ENCODE measurements at regions not wholly inside any gene's neighbourhood (a gene's known extent, or its start where the extent isn't known, plus 50 kb on each side); places are given as distances from the start of the nearest gene placed in this dataset.

DNA sequence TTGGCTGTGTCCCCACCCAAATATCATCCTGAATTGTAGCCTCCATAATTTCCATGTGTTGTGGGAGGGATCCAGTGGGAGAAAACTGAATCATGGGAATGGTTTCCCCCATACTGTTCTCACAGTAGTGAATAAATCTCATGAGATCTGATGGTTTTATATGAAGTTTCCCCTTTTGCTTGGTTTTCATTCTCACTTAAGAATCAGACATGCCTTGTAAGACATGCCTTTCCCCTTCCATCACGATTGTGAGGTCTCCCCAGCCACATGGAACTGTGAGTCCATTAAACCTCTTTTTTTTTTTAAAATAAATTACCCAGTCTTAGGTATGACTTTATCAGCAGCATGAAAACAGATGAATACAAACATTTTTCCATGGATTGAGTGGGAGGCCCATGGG is 652.9 kb downstream of the ETNK1 start (continued):
- TF ChIP-seq, protein P1, sequence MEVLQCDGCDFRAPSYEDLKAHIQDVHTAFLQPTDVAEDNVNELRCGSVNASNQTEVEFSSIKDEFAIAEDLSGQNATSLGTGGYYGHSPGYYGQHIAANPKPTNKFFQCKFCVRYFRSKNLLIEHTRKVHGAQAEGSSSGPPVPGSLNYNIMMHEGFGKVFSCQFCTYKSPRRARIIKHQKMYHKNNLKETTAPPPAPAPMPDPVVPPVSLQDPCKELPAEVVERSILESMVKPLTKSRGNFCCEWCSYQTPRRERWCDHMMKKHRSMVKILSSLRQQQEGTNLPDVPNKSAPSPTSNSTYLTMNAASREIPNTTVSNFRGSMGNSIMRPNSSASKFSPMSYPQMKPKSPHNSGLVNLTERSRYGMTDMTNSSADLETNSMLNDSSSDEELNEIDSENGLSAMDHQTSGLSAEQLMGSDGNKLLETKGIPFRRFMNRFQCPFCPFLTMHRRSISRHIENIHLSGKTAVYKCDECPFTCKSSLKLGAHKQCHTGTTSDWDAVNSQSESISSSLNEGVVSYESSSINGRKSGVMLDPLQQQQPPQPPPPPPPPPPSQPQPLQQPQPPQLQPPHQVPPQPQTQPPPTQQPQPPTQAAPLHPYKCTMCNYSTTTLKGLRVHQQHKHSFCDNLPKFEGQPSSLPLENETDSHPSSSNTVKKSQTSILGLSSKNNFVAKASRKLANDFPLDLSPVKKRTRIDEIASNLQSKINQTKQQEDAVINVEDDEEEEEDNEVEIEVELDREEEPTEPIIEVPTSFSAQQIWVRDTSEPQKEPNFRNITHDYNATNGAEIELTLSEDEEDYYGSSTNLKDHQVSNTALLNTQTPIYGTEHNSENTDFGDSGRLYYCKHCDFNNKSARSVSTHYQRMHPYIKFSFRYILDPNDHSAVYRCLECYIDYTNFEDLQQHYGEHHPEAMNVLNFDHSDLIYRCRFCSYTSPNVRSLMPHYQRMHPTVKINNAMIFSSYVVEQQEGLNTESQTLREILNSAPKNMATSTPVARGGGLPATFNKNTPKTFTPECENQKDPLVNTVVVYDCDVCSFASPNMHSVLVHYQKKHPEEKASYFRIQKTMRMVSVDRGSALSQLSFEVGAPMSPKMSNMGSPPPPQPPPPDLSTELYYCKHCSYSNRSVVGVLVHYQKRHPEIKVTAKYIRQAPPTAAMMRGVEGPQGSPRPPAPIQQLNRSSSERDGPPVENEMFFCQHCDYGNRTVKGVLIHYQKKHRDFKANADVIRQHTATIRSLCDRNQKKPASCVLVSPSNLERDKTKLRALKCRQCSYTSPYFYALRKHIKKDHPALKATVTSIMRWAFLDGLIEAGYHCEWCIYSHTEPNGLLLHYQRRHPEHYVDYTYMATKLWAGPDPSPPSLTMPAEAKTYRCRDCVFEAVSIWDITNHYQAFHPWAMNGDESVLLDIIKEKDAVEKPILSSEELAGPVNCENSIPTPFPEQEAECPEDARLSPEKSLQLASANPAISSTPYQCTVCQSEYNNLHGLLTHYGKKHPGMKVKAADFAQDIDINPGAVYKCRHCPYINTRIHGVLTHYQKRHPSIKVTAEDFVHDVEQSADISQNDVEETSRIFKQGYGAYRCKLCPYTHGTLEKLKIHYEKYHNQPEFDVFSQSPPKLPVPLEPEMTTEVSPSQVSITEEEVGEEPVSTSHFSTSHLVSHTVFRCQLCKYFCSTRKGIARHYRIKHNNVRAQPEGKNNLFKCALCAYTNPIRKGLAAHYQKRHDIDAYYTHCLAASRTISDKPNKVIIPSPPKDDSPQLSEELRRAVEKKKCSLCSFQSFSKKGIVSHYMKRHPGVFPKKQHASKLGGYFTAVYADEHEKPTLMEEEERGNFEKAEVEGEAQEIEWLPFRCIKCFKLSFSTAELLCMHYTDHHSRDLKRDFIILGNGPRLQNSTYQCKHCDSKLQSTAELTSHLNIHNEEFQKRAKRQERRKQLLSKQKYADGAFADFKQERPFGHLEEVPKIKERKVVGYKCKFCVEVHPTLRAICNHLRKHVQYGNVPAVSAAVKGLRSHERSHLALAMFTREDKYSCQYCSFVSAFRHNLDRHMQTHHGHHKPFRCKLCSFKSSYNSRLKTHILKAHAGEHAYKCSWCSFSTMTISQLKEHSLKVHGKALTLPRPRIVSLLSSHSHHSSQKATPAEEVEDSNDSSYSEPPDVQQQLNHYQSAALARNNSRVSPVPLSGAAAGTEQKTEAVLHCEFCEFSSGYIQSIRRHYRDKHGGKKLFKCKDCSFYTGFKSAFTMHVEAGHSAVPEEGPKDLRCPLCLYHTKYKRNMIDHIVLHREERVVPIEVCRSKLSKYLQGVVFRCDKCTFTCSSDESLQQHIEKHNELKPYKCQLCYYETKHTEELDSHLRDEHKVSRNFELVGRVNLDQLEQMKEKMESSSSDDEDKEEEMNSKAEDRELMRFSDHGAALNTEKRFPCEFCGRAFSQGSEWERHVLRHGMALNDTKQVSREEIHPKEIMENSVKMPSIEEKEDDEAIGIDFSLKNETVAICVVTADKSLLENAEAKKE (CRISPR knock-in tag; IDR thresholded peaks at IDR 0.05) = no peak
- TF ChIP-seq, protein P2, sequence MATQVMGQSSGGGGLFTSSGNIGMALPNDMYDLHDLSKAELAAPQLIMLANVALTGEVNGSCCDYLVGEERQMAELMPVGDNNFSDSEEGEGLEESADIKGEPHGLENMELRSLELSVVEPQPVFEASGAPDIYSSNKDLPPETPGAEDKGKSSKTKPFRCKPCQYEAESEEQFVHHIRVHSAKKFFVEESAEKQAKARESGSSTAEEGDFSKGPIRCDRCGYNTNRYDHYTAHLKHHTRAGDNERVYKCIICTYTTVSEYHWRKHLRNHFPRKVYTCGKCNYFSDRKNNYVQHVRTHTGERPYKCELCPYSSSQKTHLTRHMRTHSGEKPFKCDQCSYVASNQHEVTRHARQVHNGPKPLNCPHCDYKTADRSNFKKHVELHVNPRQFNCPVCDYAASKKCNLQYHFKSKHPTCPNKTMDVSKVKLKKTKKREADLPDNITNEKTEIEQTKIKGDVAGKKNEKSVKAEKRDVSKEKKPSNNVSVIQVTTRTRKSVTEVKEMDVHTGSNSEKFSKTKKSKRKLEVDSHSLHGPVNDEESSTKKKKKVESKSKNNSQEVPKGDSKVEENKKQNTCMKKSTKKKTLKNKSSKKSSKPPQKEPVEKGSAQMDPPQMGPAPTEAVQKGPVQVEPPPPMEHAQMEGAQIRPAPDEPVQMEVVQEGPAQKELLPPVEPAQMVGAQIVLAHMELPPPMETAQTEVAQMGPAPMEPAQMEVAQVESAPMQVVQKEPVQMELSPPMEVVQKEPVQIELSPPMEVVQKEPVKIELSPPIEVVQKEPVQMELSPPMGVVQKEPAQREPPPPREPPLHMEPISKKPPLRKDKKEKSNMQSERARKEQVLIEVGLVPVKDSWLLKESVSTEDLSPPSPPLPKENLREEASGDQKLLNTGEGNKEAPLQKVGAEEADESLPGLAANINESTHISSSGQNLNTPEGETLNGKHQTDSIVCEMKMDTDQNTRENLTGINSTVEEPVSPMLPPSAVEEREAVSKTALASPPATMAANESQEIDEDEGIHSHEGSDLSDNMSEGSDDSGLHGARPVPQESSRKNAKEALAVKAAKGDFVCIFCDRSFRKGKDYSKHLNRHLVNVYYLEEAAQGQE (IDR thresholded peaks at IDR 0.05; ENCODE audit: unreplicated experiment) = no peak
- no peak for TF ChIP-seq STAT1 (IDR thresholded peaks at IDR 0.05; ENCODE audit: unreplicated experiment)
- no peak for TF ChIP-seq CREB1 (CRISPR knock-in tag; IDR thresholded peaks at IDR 0.05; ENCODE audit: low read depth)
- no peak for TF ChIP-seq JUNB (IDR thresholded peaks at IDR 0.05; ENCODE audit: unreplicated experiment)
- TF ChIP-seq EZH2phosphoT487 (IDR thresholded peaks at IDR 0.05; ENCODE audit: unreplicated experiment) = no peak
- TF ChIP-seq POLR2AphosphoS5 (IDR thresholded peaks at IDR 0.05; ENCODE audit: low read depth) = no peak

Data from GM23338 (cell line).